HG03139 (cell line): ENCODE measurements at regions not wholly inside any gene's neighbourhood (a gene's known extent, or its start where the extent isn't known, plus 50 kb on each side); places are given as distances from the start of the nearest gene placed in this dataset.

ENCODE experiments used
- ATAC-seq: cut with Tn5 transposase; IDR thresholded peaks from one replicate; pipeline ENCODE4 v1.9.1; 2021; ENCODE audit not compliant: unreplicated experiment

DNA sequence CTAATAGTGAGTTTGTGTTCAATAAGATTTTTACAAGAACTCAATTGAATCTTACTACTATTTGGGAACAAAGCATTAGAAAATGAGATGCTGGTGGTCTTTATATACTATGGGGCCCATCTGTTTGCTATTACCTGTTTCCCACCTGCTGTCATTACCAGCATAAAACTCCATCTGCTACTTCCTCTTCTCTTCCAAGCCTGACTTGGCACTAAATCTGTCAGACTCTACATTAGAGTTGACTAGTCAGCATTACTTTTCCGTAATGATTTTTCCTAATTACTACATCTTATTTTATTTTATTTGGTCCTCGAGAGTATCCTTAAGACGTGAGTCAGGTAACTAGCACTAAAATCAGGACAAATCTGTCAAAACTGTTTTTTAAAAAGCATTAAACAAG is 68.1 kb upstream of the KRR1 start:
- no peak for ATAC-seq

GRCh38 chr12:75578546-75578945 is 67.1 kb upstream of the KRR1 start:
- no peak for ATAC-seq

DNA sequence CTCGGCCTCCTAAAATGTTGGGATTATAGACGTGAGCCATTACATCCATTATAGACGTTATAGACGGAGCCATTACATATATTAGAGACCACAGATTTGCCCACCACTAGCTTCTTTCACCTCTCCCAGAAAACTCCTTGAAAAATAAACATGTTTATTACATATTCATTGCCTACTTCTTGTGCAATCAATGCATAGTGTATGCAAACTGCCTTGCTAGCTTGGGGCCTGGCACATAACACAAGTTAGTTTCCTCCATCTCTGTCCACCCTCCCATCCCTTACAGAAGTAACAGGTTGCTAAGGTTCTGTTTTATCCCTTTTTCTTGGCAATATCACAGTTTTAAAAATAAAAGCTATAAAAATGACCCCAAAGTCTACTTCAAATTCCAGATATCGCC is 66.4 kb upstream of the KRR1 start:
- ATAC-seq: no peak

DNA sequence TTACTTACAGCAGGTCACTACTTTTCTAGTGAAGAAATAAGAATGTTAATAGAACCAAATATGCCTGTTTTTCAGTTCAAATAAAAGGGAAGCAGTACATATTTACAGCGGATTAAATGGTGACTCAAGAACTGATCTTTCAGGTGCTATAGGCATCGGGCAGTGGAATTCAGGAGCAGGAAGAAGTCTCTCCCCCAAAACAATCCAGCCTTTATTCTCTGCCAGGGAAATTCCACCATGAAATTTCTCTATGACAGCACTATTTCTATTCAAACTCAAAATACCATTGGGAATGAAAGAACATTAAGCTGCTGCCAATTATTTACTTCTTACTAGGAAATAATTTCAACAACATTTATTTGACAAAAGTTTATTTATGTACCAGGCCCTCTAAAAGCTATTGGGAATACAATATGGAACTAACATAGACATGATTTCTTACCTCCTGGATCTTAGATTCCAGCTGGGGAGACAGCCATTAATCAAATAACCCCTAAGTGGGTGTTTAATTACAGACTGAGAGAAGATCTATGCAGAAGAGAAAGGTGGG is 60.3 kb upstream of the KRR1 start:
- ATAC-seq: no peak

- no peak for ATAC-seq
These were observed 59.8 kb upstream of the KRR1 start for GRCh38 chr12:75571204-75571603.

GRCh38 chr12:75568801-75569200 is 57.4 kb upstream of the KRR1 start:
- ATAC-seq: no peak

GRCh38 chr12:75568393-75568792 is 57.0 kb upstream of the KRR1 start:
- no peak for ATAC-seq

- no peak for ATAC-seq
These were observed 54.4 kb upstream of the KRR1 start for GRCh38 chr12:75565795-75566194.

DNA sequence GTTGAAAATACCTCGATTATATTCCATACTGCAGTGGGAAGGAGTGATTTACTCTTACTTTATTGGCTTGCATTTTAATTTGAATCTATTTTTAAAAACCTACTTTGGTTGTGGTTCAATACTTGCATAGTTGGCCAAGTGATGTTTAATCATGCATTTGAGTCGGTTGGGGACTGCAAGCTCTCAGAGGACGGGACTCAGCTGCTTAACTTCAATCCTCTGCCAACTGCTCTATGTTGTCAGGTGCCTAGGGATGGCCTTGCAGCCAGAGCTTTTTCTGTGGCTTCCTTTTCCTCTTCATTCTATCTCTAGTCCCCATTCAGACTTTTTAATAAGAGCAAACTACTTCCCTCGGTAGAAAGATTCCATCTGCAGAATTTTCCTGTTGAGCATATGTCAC is 53.4 kb upstream of the KRR1 start:
- ATAC-seq: no peak

GRCh38 chr12:75564398-75564797 is 53.0 kb upstream of the KRR1 start:
- no peak for ATAC-seq

- no peak for ATAC-seq
These were observed 51.9 kb upstream of the KRR1 start for GRCh38 chr12:75563351-75563750.

DNA sequence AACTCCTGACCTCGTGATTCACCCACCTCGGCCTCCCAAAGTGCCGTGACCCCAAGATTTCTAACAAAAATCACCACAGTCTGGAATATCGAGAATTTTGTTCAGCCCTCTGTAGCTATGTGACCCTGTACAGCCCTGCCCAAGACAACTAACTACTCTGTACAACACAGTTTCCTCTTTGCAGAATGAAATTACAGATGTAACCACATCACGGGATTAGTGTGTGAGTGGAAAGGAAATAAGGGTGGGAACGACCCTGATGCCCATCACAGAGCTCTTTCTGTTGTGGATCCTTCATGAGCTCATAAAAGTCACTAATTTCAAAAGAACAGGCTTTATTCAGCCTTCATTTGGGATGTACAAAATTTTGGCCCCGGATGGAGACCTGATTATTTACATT is 50.5 kb upstream of the KRR1 start:
- ATAC-seq: no peak
